OCI-LY7 (cell line): ENCODE measurements at regions not wholly inside any gene's neighbourhood (a gene's known extent, or its start where the extent isn't known, plus 50 kb on each side); places are given as distances from the start of the nearest gene placed in this dataset.

Experiments used
- BruUV-seq: library from RNA; stranded (reverse); fragments of 400-500 nt; replicated peaks from 2 replicates; lab custom pipeline; 2021; lab: Mats Ljungman, UMichigan
- CTCF ChIA-PET: fragments of 300-600 bp; sonication (Branson Sonifier 250); formaldehyde crosslinking; loops from one replicate; lab custom pipeline; 2022; ENCODE audit warnings: antibody characterized with exemption; ENCODE audit not compliant: unreplicated experiment; lab: Charles Lee
- POLR2A ChIA-PET: fragments of 300-600 bp; sonication (Branson Sonifier 250); formaldehyde crosslinking; loops from one replicate; lab custom pipeline; 2022; ENCODE audit warnings: antibody characterized with exemption; lab: Charles Lee
- DNase-seq: peaks from one replicate; pipeline ENCODE4 v3.0.0-alpha.2; 2015; ENCODE audit warnings: low spot score
- H2AFZ ChIP-seq: fragments of 200-600 bp; sonication (generic), shearing (Covaris generic); 2 replicates; pipeline ENCODE4 v1.6.1; 2014; ENCODE audit warnings: mild to moderate bottlenecking, antibody characterized with exemption, low read length, moderate library complexity
- H3K27ac ChIP-seq: fragments of 200-600 bp; sonication (generic); 2 replicates; pipeline ENCODE4 v1.5.1; 2014; ENCODE audit warnings: mixed run types, low read depth, mild to moderate bottlenecking, moderate library complexity, low read length, inconsistent platforms; ENCODE audit not compliant: poor library complexity, severe bottlenecking
- H3K36me3 ChIP-seq: fragments of 200-600 bp; sonication (generic); 2 replicates; pipeline ENCODE4 v1.6.1; 2014; ENCODE audit warnings: mild to moderate bottlenecking, antibody characterized with exemption, low read length, moderate library complexity, mixed read lengths; ENCODE audit not compliant: insufficient read depth
- H3K4me1 ChIP-seq: fragments of 200-600 bp; sonication (generic); 2 replicates; pipeline ENCODE4 v1.5.1; 2014; ENCODE audit warnings: mild to moderate bottlenecking, low read length; ENCODE audit not compliant: insufficient read depth, poor library complexity, severe bottlenecking
- H3K4me2 ChIP-seq: fragments of 200-600 bp; sonication (generic); 2 replicates; pipeline ENCODE4 v1.6.1; 2014; ENCODE audit warnings: mild to moderate bottlenecking, low read length
- H3K4me3 ChIP-seq: fragments of 200-600 bp; sonication (generic); 2 replicates; pipeline ENCODE4 v1.5.1; 2014; ENCODE audit warnings: mild to moderate bottlenecking, low read depth, low read length; ENCODE audit not compliant: poor library complexity, severe bottlenecking
- H3K79me2 ChIP-seq: fragments of 200-600 bp; sonication (generic); 2 replicates; pipeline ENCODE4 v1.6.1; 2016; ENCODE audit warnings: low read depth, mild to moderate bottlenecking, low read length, moderate library complexity, mixed read lengths; ENCODE audit not compliant: insufficient read depth
- H3K9me2 ChIP-seq: fragments of 200-600 bp; sonication (generic); 2 replicates; pipeline ENCODE4 v1.6.1; 2016; ENCODE audit warnings: mild to moderate bottlenecking, low read length, mixed read lengths; ENCODE audit not compliant: insufficient read depth
- H3K9me3 ChIP-seq: fragments of 200-600 bp; sonication (generic); 2 replicates; pipeline ENCODE4 v1.6.1; 2014; ENCODE audit warnings: mild to moderate bottlenecking, mixed run types, low read length, mixed read lengths
- H4K20me1 ChIP-seq: fragments of 200-600 bp; sonication (generic); 2 replicates; pipeline ENCODE4 v1.6.1; 2014; ENCODE audit warnings: mild to moderate bottlenecking, antibody characterized with exemption, low read length, moderate library complexity, mixed read lengths; ENCODE audit not compliant: insufficient read depth
- CTCF ChIP-seq: fragments of 200-600 bp; sonication (generic); conservative IDR thresholded peaks from 2 replicates; pipeline ENCODE4 v1.5.1; 2014; ENCODE audit warnings: mild to moderate bottlenecking, antibody characterized with exemption, low read length, moderate library complexity, mixed read lengths
- EZH2phosphoT487 ChIP-seq: fragments of 200-600 bp; sonication (generic); IDR thresholded peaks from 2 replicates; pipeline ENCODE4 v1.6.1; 2018; ENCODE audit warnings: low read depth, borderline replicate concordance, mild to moderate bottlenecking, mixed run types, antibody characterized with exemption, low read length, moderate library complexity, mixed read lengths
- intact Hi-C: fragments of 100-400 bp; cut with micrococcal nuclease; formaldehyde crosslinking; loops from one replicate; pipeline ENCODE4 v1.10.0; 2022; ENCODE audit not compliant: unreplicated experiment

- Histone ChIP-seq H3K27ac (no peak overlapping the region), H3K9me3 (no peaks in the 10 kb centered on the region), H2AFZ (no peak overlapping the region), H3K36me3 (no peaks in the 10 kb centered on the region), H3K79me2 (no peaks in the 10 kb centered on the region), H3K4me2 (no peak overlapping the region), H3K4me3 (no peak overlapping the region), H4K20me1 (no peaks in the 10 kb centered on the region), H3K4me1 (no peaks in the 10 kb centered on the region), H3K9me2 (no peaks in the 10 kb centered on the region)
- CTCF ChIA-PET = no interaction called here
- intact Hi-C loops = no loop called here
- no peak for TF ChIP-seq CTCF
- TF ChIP-seq EZH2phosphoT487 = no peak
- BruUV-seq = no TSS peak
- no peak for DNase-seq
- POLR2A ChIA-PET = interaction anchor here (0.5 to 0.8 kb wide), 2 partner anchors 9 to 36 kb away, joined by 4 read pairs; no protein-coding TSS in a partner anchor
These were observed 113.4 kb upstream of the CARMIL1 start for GRCh38 chr6:25165800-25166199.

GRCh38 chr6:25166955-25167748, 112.0 kb upstream of the CARMIL1 start:
- Histone ChIP-seq H3K27ac (no peak overlapping the region), H3K4me3 (no peak overlapping the region), H3K4me1 (no peaks in the 10 kb centered on the region), H3K9me3 (no peaks in the 10 kb centered on the region), H3K9me2 (no peaks in the 10 kb centered on the region), H2AFZ (no peak overlapping the region), H4K20me1 (no peaks in the 10 kb centered on the region), H3K4me2 (no peak overlapping the region), H3K79me2 (no peaks in the 10 kb centered on the region), H3K36me3 (no peaks in the 10 kb centered on the region)
- TF ChIP-seq EZH2phosphoT487 (no peak), CTCF (no peak)
- no TSS peak for BruUV-seq
- DNase-seq = no peak
- POLR2A ChIA-PET = interaction anchor here (0.5 to 0.7 kb wide), 2 partner anchors 10 to 17 kb away, joined by 3 to 4 read pairs; no protein-coding TSS in a partner anchor
- intact Hi-C loops = no loop called here
- CTCF ChIA-PET = no interaction called here

- no peak overlapping the region for H2AFZ ChIP-seq
- H3K79me2 ChIP-seq = no peaks in the 10 kb centered on the region
- H3K4me2 ChIP-seq = no peak overlapping the region
- ChIA-PET CTCF (no interaction called here), POLR2A (interaction anchor here (0.5 kb wide), 1 partner anchor 838 kb away, joined by 3 read pairs; no protein-coding TSS in a partner anchor)
- H3K36me3 ChIP-seq = no peaks in the 10 kb centered on the region
- intact Hi-C loops = no loop called here
- BruUV-seq = no TSS peak
- H4K20me1 ChIP-seq = no peaks in the 10 kb centered on the region
- H3K9me2 ChIP-seq = no peaks in the 10 kb centered on the region
- no peaks in the 10 kb centered on the region for H3K9me3 ChIP-seq
- no peak overlapping the region for H3K4me3 ChIP-seq
- DNase-seq = no peak
- no peaks in the 10 kb centered on the region for H3K4me1 ChIP-seq
- no peak overlapping the region for H3K27ac ChIP-seq
- TF ChIP-seq EZH2phosphoT487 (no peak), CTCF (no peak)
These were observed 111.2 kb upstream of the CARMIL1 start for GRCh38 chr6:25167961-25168360.
